NCI-H2171 treated with DMSO at 0.1 percent for 48 hours (cell line): ENCODE measurements at regions not wholly inside any gene's neighbourhood (a gene's known extent, or its start where the extent isn't known, plus 50 kb on each side); places are given as distances from the start of the nearest gene placed in this dataset.

Source experiments
- DNase-seq: peaks from one replicate; lab custom pipeline; 2025; lab: John Stamatoyannopoulos, UW

- no peak for DNase-seq
These were observed 50.7 kb upstream of the MGAT5 start for GRCh38 chr2:134203175-134203574.
